ENCODE measurements at regions not wholly inside any gene's neighbourhood (a gene's known extent, or its start where the extent isn't known, plus 50 kb on each side); places are given as distances from the start of the nearest gene placed in this dataset.

GRCh38 chr9:25876248-25876647 is 198.0 kb upstream of the TUSC1 start:
- no peak for TF ChIP-seq CTCF (IDR thresholded peaks at IDR 0.05)
- no peak for TF ChIP-seq POLR2A (IDR thresholded peaks at IDR 0.05)
